CD4-positive, CD25-positive, alpha-beta regulatory T cell (primary cell): ENCODE measurements at regions not wholly inside any gene's neighbourhood (a gene's known extent, or its start where the extent isn't known, plus 50 kb on each side); places are given as distances from the start of the nearest gene placed in this dataset.

Source experiments
- ATAC-seq, 2 donors: fragments of 150-1000 bp; cut with Tn5 transposase; one replicate each; pipeline ENCODE4 v1.10.0; 2021; ENCODE audit warnings: low read depth in 2 of 2, moderate number of reproducible peaks in 2 of 2, moderate library complexity in 1 of 2
- DNase-seq, 3 donors: peaks; one replicate each; pipeline versions ENCODE4 v3.0.0 to v3.0.0-alpha.2; 2012 to 2022; ENCODE audit warnings: mixed read lengths in 1 of 3
- H3K27ac ChIP-seq: one replicate; pipeline ENCODE4 v1.7.0; 2013; ENCODE audit warnings: mild to moderate bottlenecking, low read length; ENCODE audit not compliant: insufficient read depth, poor library complexity, severe bottlenecking
- H3K27me3 ChIP-seq: one replicate; pipeline ENCODE4 v1.7.0; 2013; ENCODE audit warnings: low read length; ENCODE audit not compliant: control insufficient read depth, insufficient read depth
- H3K36me3 ChIP-seq: one replicate; pipeline ENCODE4 v1.7.0; 2013; ENCODE audit warnings: mild to moderate bottlenecking, low read length, moderate library complexity; ENCODE audit not compliant: control insufficient read depth, insufficient read depth
- H3K4me1 ChIP-seq: 2 replicates; pipeline ENCODE4 v1.7.0; 2013; ENCODE audit warnings: mild to moderate bottlenecking, low read length; ENCODE audit not compliant: insufficient read depth, control insufficient read depth, poor library complexity, severe bottlenecking
- H3K4me3 ChIP-seq: one replicate; pipeline ENCODE4 v1.7.0; 2013; ENCODE audit warnings: low read depth, mild to moderate bottlenecking, low read length, moderate library complexity
- H3K9me3 ChIP-seq, 2 experiments: 1 replicate in 1 of 2; 2 replicates in 1 of 2; pipeline ENCODE4 v1.7.0; 2013; ENCODE audit warnings: low read length in 2 of 2, mild to moderate bottlenecking in 1 of 2, moderate library complexity in 1 of 2; ENCODE audit not compliant: control insufficient read depth in 2 of 2
- H3K27ac Mint-ChIP-seq, 3 donors: one replicate each; pipeline ENCODE4 v1.8.0; 2020 to 2022; ENCODE audit warnings: mild to moderate bottlenecking in 3 of 3, mixed read lengths in 3 of 3, moderate library complexity in 2 of 3
- H3K27me3 Mint-ChIP-seq: one replicate; pipeline ENCODE4 v1.8.0; 2022; ENCODE audit warnings: mild to moderate bottlenecking, mixed read lengths
- H3K36me3 Mint-ChIP-seq: one replicate; pipeline ENCODE4 v1.8.0; 2020; ENCODE audit warnings: mixed read lengths
- H3K4me1 Mint-ChIP-seq, 4 donors: one replicate each; pipeline ENCODE4 v1.8.0; 2020 to 2022; ENCODE audit warnings: mixed read lengths in 4 of 4, mild to moderate bottlenecking in 1 of 4
- H3K4me3 Mint-ChIP-seq, 4 donors: one replicate each; pipeline ENCODE4 v1.8.0; 2020 to 2022; ENCODE audit warnings: mild to moderate bottlenecking in 4 of 4, mixed read lengths in 4 of 4, moderate library complexity in 3 of 4
- H3K9me3 Mint-ChIP-seq, 7 donors: one replicate each; pipeline ENCODE4 v1.8.0; 2020 to 2022; ENCODE audit warnings: mixed read lengths in 7 of 7, mild to moderate bottlenecking in 3 of 7, moderate library complexity in 2 of 7

GRCh38 chr11:76730887-76731565 lies 52.1 kb upstream of the TSKU start:
- DNase-seq (no peak), ATAC-seq (no peak)
- no peaks in the 10 kb centered on the region for H3K27me3 Mint-ChIP-seq
- H3K4me3 Mint-ChIP-seq = no peak overlapping the region
- no peak overlapping the region for H3K27ac Mint-ChIP-seq
- Histone ChIP-seq H3K4me1 (no peaks in the 10 kb centered on the region), H3K9me3 (no peaks in the 10 kb centered on the region), H3K27me3 (peaks cover 8% of the 10 kb centered on the region), H3K4me3 (no peak overlapping the region), H3K36me3 (no peaks in the 10 kb centered on the region), H3K27ac (no peak overlapping the region)
- H3K36me3 Mint-ChIP-seq = no peaks in the 10 kb centered on the region
- H3K4me1 Mint-ChIP-seq = no peaks in the 10 kb centered on the region
- no peaks in the 10 kb centered on the region for H3K9me3 Mint-ChIP-seq

GRCh38 chr11:76732643-76733042 lies 50.5 kb upstream of the TSKU start:
- no peak for DNase-seq
- Histone ChIP-seq H3K4me3 (no peak overlapping the region), H3K27ac (no peak overlapping the region), H3K36me3 (no peaks in the 10 kb centered on the region), H3K9me3 (no peaks in the 10 kb centered on the region), H3K27me3 (peaks cover 4% of the 10 kb centered on the region), H3K4me1 (no peaks in the 10 kb centered on the region)
- no peaks in the 10 kb centered on the region for H3K27me3 Mint-ChIP-seq
- no peak overlapping the region for H3K27ac Mint-ChIP-seq
- no peak overlapping the region for H3K4me3 Mint-ChIP-seq
- no peaks in the 10 kb centered on the region for H3K9me3 Mint-ChIP-seq
- ATAC-seq = no peak
- no peaks in the 10 kb centered on the region for H3K36me3 Mint-ChIP-seq
- H3K4me1 Mint-ChIP-seq = no peaks in the 10 kb centered on the region
